ENCODE measurements at regions not wholly inside any gene's neighbourhood (a gene's known extent, or its start where the extent isn't known, plus 50 kb on each side); places are given as distances from the start of the nearest gene placed in this dataset.
A peak's percentile ranks its signal among the peaks of the same experiment; 100 is the strongest.

- DNase-seq, result no peak
Observed at GRCh38 chr3:115332998-115333397, 185.9 kb upstream of the ZBTB20 start.

- no peak for DNase-seq
Observed at GRCh38 chr3:115336836-115337235, 189.7 kb upstream of the ZBTB20 start.

GRCh38 chr3:115340586-115340985 is 193.5 kb upstream of the ZBTB20 start:
- DNase-seq, result no peak

GRCh38 chr3:115341208-115341607 is 194.1 kb upstream of the ZBTB20 start:
- peak in 1 of 2 experiments; percentile 3 for DNase-seq

GRCh38 chr3:115347737-115348136 is 200.6 kb upstream of the ZBTB20 start:
- no peak for DNase-seq

- no peak for DNase-seq
Observed at GRCh38 chr3:115348412-115348811, 201.3 kb upstream of the ZBTB20 start.

- no peak for DNase-seq
Observed at GRCh38 chr3:115348951-115349745, 202.1 kb upstream of the ZBTB20 start.

- DNase-seq, result no peak
Observed at GRCh38 chr3:115350606-115351005, 203.5 kb upstream of the ZBTB20 start.

GRCh38 chr3:115351193-115351592 is 204.1 kb upstream of the ZBTB20 start:
- no peak for DNase-seq

GRCh38 chr3:115354010-115354409 is 206.9 kb upstream of the ZBTB20 start:
- no peak for DNase-seq

GRCh38 chr3:115357456-115357855 is 210.4 kb upstream of the ZBTB20 start:
- no peak for DNase-seq

- no peak for DNase-seq
Observed at GRCh38 chr3:115359536-115359935, 212.4 kb upstream of the ZBTB20 start.

- DNase-seq, result no peak
Observed at GRCh38 chr3:115361806-115362205, 214.7 kb upstream of the ZBTB20 start.

GRCh38 chr3:115363071-115363470 is 216.0 kb upstream of the ZBTB20 start:
- DNase-seq, result no peak

GRCh38 chr3:115369021-115369420 is 221.9 kb upstream of the ZBTB20 start:
- DNase-seq, result no peak

GRCh38 chr3:115375362-115375761 is 228.3 kb upstream of the ZBTB20 start:
- no peak for DNase-seq

GRCh38 chr3:115380883-115381572 is 233.9 kb upstream of the ZBTB20 start:
- DNase-seq, result no peak

- no peak for DNase-seq
Observed at GRCh38 chr3:115381573-115381912, 234.5 kb upstream of the ZBTB20 start.

- no peak for DNase-seq
Observed at GRCh38 chr3:115381931-115382330, 234.8 kb upstream of the ZBTB20 start.

GRCh38 chr3:115384381-115384780 is 237.3 kb upstream of the ZBTB20 start:
- DNase-seq, result no peak

GRCh38 chr3:115385774-115386730 is 237.3 kb upstream of the GAP43 start:
- DNase-seq, result no peak

GRCh38 chr3:115388166-115388565 is 235.1 kb upstream of the GAP43 start:
- DNase-seq, result no peak

- no peak for DNase-seq
Observed at GRCh38 chr3:115388811-115389210, 234.5 kb upstream of the GAP43 start.

Measured in activated CD4-positive, alpha-beta T cell treated with anti-CD3 and anti-CD28 coated beads, Interleukin-2, amount 50 U/mL, for 48 hours (primary cell).